Prostate gland (tissue), 2 donors: ENCODE measurements at regions not wholly inside any gene's neighbourhood (a gene's known extent, or its start where the extent isn't known, plus 50 kb on each side); places are given as distances from the start of the nearest gene placed in this dataset.

Experiments used
- POLR2AphosphoS5 ChIP-seq: sonication (generic); formaldehyde crosslinking; IDR thresholded peaks from one replicate; pipeline ENCODE4 v1.6.1; 2017; ENCODE audit warnings: antibody characterized with exemption
- TF ChIP-seq, protein P1 (sequence below), 4 experiments: fragments of 200-600 bp in 2 of 4; fragments of 450-650 bp in 2 of 4; sonication (generic) in 2 of 4; IDR thresholded peaks; 1 replicate in 3 of 4; 2 replicates in 1 of 4; pipeline ENCODE4 v1.5.1; 2016 to 2019; ENCODE audit warnings: antibody characterized with exemption in 4 of 4, mild to moderate bottlenecking in 2 of 4, moderate library complexity in 2 of 4

DNA sequence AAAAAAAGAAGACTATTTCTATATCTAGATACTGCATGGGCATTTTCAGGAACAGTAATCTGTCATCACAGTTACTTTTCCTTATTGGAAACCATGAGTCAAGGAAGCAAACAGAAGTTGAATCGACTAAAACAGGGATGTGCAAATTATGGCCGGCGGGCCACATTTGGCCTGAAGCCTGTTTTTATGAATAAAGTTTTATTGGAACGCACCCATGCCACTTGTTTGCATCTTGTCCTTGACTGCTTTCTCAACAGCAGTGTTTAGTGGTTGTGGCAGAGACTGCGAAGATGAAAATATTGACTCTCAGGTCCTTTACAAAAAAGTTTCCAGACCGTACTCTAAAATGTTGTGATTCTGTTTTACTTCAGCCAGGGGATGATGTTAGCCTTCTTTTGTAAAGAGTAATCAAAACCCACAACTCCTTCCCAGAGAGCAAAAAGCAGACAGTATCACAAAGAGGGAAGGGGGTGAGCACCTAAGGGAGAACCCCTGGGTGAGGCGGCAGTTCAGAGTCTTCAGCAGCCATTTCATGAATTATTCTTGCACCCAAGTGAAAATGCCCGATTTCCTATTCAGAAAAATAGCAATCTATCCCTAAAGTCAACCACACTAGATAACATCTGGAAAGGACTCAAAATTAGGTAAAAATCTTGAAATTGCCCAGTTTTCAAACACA is 190.4 kb downstream of the MYLK4 start:
- no peak for TF ChIP-seq POLR2AphosphoS5
- TF ChIP-seq, protein P1, sequence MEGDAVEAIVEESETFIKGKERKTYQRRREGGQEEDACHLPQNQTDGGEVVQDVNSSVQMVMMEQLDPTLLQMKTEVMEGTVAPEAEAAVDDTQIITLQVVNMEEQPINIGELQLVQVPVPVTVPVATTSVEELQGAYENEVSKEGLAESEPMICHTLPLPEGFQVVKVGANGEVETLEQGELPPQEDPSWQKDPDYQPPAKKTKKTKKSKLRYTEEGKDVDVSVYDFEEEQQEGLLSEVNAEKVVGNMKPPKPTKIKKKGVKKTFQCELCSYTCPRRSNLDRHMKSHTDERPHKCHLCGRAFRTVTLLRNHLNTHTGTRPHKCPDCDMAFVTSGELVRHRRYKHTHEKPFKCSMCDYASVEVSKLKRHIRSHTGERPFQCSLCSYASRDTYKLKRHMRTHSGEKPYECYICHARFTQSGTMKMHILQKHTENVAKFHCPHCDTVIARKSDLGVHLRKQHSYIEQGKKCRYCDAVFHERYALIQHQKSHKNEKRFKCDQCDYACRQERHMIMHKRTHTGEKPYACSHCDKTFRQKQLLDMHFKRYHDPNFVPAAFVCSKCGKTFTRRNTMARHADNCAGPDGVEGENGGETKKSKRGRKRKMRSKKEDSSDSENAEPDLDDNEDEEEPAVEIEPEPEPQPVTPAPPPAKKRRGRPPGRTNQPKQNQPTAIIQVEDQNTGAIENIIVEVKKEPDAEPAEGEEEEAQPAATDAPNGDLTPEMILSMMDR (IDR thresholded peaks at IDR 0.05), result no peak
